ENCODE measurements at regions not wholly inside any gene's neighbourhood (a gene's known extent, or its start where the extent isn't known, plus 50 kb on each side); places are given as distances from the start of the nearest gene placed in this dataset.

GRCh38 chr2:22557406-22557805, 827.6 kb upstream of the KLHL29 start:
- TF ChIP-seq POLR2A (IDR thresholded peaks at IDR 0.05) (no peak), CTCF (IDR thresholded peaks at IDR 0.05) (no peak)

Data from testis (tissue), 2 donors.